GM19328 (cell line): ENCODE measurements at regions not wholly inside any gene's neighbourhood (a gene's known extent, or its start where the extent isn't known, plus 50 kb on each side); places are given as distances from the start of the nearest gene placed in this dataset.
"Not testable (repeated sequence)": the region's sequence is repeated elsewhere in the genome, so short reads cannot be mapped to it uniquely, and the experiment has no call there.

ENCODE experiments used
- ATAC-seq: cut with Tn5 transposase; IDR thresholded peaks from one replicate; pipeline ENCODE4 v1.9.1; 2021; ENCODE audit warnings: mild to moderate bottlenecking, moderate library complexity; ENCODE audit not compliant: unreplicated experiment

DNA sequence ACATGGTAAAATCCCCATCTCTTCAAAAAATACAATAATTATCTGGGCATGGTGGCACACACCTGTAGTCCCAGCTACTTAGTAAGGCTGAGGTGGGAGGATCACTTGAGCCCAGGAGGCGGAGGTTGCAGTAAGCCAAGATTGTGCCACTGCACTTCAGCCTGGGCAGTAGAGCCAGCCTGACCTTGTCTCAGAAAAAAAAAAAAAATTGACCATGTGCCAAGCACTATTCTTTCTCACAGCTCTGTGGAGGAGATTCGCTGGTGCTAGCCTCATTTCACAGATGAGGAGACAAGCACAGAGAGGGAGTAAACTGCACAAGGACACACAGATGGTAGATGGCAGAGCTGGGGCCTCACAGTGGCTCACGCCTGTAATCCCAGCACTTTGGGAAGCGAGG is 131.8 kb upstream of the JARID2 start:
- no peak for ATAC-seq

DNA sequence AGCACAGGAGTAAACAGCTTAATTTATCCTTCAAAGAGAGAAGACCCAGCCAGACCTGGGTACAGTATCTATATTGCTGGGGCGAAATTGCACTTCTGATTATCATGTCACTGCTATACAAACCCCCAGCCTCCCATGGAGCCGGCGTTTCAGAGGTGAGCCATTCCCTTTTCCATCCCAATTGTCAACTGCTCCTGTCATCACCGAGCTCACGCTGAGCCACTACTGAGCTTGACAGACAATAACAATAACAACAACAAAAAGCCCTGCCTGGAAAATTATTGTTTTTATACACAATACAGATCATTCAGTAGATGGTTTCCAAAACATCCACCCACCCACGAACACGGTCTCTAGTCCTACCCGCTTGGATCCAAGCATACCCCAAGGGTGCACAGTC is 129.0 kb upstream of the JARID2 start:
- no peak for ATAC-seq

DNA sequence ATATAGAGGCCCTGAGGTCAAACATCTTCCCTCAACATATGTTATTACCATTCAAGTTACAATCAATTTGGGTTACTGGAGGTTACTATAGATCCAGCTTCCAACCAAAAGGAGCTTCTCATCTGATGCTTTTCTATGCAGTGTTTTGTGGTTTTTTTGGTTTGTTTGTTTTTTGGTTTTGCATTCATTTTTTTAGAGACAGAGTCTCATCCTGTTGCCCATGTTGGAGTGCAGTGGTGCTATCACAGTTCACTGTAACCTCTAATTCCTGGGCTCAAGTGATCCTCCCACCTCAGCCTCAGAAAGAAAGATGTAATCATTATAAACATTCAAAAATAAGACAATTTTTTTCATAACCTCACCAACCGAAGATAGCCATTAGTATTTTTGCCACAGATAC is 124.4 kb upstream of the JARID2 start:
- ATAC-seq = no peak

DNA sequence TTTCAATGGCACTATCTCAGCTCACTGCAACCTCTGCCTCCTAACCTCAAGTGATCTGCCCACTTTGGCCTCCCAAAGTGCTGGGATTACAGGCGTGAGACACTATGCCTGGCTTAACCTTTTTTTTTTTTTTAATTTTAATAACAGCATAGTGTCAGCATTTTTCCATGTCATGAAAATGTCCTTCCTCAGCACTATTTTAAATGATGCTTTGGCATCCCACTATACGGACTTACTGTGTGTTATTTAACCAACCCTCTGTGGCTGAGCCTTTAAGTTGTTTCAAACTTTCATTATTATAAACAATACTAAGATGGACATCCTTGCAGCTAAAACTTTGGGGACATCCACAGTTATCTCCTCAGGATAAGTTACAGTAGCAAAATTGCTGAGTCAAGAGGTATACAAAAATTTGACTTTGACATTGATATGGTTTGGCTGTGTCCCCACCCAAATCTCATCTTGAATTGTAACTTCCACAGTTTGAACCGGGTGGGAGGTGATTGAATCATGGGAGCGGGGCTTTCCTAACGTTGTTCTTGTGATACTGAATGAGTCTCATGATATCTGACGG is 123.8 kb upstream of the JARID2 start:
- no peak for ATAC-seq

DNA sequence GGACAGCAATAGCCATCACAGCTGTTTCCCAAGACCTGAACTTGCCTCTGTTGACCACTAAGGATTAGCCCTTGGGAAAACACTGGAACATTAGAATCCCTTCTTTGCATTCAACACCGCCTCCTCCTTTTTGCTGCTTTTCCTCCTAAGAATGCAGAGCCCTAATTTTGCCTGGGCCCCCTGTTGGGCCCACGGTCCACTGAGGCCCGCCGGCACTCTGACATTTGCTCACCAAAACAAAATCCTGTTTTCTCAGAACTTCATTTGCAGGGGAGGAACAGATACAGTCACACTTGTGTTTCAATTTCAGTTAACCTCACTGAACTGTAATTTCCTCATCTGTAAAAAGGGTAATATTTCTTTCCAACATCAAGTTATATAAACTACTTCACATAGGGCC is 116.0 kb upstream of the JARID2 start:
- ATAC-seq = no peak

DNA sequence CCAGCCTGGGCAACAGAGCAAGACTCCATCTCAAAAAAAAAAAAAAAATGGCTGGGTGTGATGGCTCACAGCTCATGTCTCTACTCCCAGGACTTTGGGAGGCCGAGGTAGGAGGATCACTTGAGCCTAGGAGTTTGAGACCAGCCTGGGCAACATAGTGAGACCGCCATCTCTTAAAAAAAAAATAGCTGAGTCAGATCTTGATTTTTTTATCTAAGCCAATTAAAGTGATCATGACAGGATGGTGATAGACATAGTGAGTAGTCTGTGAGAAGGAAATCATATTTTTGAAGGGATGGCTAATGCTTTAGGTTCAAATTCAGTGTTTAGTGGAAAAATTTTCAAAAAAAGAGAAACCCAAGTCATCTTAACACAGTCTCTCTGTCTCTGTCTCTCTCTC is 114.6 kb upstream of the JARID2 start:
- ATAC-seq = no peak

DNA sequence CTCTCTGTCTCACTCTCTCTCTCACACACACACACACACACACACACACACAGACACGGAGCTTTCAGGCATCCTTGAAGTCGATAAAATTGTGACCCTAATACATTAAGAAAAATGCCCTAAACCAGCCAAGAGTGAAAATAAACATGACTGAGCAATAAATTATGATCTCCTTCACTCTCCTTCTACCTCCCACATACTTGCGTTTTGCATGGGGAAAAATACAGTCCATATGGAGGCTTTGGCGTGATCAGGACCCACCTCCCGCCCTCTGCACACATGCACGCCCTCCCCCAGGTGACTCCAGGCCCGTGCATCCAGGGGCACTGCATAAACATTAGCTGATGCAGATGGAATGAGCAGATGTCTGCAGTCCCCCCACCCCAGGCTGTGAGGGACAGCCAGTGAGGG is 114.2 kb upstream of the JARID2 start:
- ATAC-seq = no peak

DNA sequence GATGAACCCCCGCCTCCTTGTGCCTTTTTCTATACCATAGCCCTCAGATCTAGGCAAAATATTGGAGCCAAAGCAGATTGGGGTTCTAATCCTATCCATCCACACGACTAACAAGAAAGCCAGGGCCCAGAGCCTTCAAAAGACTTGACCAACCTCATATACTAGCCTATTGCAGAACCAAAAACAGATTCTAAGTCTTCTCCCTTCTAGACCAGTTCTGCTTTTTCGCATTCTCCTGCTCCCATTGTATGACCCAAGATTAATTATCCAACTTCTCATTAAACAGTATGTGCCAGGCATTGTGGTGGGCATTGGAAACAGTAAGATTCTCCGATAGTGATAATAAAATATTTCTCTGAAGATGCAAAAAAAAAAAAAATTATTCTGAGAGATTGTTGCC is 113.7 kb upstream of the JARID2 start:
- no peak for ATAC-seq

DNA sequence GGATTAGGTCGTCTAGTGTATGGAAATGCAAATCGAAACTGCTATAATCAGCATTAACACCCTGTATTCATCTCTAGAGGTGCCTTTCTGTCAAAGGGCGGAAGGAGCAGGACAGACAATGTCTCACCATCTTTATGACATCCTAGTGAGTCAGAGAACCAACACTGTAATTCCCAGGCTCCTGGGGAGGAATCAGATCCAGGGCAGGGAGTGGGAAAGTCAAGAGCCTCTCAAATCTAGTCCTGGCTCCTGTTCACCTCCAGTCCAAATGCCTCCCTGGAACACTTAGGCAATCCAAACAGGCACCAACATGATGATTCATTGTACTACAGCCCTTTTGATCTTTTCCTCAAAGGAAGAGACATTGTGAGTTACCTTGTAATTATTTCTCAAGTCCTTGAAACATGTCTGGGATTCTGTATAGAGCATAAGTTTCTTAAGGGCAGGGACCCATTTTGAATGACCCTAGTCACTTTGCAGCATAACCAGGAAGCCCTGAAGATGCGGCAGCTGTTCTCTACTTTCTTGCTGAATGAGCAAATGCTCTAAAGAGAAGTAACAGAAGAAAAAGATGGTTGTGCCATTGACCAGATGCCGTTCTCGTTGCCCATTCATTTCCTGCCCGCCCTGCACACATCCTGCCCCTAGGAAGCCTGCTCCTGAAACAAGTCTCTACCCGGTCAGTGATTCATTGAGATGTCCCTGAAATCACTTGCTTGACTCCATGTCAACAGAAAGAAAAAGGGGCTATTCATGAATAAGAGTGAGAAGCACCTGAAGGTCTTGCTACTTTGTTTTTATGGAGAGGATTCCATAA is 112.8 kb upstream of the JARID2 start:
- no peak for ATAC-seq

DNA sequence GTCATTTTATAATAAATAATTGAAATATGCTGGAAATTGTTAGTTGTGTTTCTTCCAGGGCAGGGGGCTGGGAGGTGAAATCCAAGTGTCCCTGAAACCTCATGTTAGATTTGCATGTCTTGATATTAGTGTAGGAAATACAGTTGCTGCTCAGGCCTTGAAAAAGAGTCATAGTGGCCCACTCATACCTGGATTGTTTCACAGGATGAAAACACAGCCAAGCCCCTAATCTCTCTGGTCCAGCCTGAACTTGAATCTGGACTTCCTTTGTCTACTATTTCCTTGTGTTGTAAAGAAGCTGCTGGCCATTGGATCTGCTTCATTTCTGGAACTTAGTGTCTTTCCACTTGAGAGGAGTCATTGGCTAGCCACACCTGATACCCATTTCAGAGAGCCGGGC is 108.8 kb upstream of the JARID2 start:
- no peak for ATAC-seq

DNA sequence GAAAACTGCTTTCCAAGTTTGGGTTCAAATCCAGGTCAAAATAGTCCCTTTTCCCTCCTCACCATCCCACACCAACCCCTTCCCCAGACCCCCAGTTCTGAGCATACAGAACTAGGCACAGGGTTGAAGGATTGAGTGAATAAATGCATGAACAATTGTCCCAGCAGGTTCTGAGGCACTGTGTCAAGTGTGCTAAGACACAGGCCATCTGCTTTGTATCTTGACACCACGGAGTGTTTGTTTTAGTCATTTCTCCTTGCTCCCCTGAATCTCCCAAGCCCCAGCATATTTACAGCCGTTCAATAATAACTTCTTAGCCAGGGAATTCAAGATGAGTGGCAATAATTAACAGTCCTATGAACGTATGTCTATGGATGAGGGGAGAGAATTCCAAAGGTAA is 102.8 kb upstream of the JARID2 start:
- no peak for ATAC-seq

DNA sequence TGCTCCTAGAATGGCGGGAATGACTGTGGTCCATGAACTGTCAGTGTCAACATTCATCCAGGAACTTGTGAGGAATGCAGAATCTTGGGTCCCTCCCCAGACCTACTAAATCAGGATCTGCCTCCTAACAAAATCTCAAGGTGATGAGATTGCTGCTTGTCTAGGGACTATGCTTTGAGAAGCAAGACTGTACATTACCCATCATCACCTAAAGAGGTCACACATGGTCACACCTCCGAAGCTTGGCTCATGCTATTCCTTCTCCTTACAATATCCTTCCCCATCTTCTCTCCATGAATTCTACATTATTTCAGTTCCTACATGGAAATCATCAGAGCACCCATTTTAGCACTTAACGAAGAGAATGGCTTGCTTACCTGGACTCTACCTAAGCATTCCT is 102.3 kb upstream of the JARID2 start:
- no peak for ATAC-seq

DNA sequence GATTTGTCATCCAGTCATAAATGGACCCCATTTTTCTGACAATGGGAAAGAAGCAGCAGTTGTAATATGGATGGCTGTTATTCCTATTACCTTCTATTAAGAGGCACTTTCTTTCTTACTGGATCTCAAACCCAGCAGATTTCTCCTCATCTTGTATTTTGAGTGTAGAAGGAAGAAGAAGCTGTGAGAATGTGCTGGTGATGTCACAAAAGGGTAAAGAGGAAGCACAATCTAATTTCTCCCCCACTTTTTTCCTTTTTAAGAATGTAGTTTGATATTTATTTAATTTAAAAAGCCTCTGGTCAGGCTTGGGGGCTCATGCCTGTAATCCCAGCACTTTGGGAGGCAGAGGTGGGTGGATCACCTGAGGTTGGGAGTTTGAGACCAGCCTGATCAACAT is 100.0 kb upstream of the JARID2 start:
- no peak for ATAC-seq

DNA sequence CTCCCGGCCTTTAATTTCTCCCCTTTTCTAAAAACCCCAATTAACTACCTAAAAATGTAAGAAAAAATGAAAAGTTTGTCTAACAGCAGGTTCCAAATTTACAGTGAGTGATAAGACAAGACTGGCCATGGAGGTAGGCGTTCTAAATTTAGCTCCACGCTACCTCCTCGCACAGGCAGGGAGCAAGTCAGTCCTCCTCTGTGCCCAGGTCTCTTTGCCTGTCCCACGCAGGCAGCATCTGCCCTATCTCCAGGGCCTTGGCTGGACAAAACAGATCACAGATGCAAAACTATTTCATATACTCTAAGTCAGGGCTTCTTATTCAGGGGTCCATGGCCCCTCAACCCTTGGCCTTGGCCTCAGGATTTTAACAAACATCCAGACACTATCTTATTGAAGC is 98.0 kb upstream of the JARID2 start:
- no peak for ATAC-seq

DNA sequence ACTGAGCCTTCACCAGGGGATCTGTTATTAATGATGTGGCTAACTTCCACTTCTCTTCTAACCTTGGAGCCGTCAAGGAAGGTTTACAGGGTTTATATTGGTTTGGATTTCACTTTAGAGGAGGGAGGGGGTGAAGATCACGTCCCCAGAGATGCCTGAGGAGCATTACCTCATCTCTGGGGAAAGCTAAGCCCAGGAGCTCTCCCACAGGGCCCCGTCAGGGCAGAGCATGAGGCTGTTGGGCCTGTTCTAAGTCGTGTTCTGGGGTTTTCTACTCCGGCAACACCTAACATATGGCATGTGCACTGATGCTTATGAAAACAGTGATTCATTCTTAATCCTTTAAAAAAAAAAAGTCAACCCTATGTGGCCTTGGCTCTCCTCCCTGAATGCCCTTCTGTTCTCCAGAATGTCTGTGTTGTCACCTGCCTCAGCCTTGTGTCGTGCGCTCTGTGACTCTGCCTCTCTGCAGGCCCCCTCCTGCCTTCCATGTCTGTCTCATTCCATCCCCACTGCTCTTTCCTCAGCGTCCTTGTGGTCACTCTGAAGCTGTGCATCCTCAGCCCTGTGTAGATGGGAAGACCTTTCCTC is 97.4 kb upstream of the JARID2 start:
- ATAC-seq = no peak

DNA sequence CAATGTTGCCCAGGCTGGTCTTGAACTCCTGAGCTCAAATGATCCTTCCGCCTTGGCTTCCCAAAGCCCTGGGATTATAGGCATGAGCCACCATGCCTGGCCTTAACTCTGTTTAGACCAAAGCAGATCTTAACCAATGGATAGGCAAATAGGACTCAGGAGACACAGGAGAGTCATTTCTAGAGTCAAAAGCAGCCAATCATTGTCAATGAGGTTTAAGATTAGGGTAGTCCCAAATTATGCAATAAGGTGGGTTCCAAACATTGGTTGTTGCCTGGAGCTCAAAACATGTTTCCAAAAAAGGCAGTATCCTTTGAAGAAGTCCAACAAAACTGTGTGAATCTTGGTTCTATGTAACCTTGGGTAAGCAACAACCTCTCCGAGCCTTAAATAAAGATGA is 95.7 kb upstream of the JARID2 start:
- ATAC-seq = no peak

DNA sequence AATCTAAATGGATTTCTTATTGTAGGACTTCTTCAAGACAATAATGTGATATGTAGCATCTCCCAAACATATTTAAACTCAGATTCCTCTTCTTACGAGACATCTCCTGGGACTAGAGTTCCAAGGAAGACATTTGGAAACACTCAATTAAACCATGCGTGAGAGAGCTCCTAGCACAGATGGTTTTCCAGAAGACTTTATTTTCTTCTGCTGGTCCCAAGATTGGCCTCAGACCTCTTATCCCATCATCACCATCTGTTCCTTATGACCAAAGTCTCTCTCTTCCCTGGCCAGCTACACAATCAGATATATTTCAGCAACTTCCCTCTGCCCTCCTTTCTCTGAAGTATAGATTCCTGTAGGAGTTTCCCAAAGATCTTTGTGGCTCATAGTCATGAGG is 93.2 kb upstream of the JARID2 start:
- ATAC-seq = no peak

DNA sequence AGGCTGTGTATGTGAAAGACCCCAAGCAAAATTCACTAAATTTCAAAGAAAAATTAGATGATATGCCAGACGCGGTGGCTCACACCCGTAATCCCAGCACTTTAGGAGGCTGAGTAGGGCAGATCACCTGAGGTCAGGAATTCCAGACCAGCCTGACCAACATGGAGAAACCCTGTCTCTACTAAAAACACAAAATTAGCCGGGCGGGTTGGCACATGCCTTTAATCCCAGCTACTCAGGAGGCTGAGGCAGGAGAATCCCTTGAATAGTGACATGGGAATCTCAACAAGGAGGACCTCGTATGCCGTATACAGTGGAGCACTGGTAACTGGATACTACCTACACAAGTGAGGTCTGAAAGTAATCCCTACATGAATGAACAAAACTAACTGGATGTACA is 92.7 kb upstream of the JARID2 start:
- ATAC-seq = no peak

DNA sequence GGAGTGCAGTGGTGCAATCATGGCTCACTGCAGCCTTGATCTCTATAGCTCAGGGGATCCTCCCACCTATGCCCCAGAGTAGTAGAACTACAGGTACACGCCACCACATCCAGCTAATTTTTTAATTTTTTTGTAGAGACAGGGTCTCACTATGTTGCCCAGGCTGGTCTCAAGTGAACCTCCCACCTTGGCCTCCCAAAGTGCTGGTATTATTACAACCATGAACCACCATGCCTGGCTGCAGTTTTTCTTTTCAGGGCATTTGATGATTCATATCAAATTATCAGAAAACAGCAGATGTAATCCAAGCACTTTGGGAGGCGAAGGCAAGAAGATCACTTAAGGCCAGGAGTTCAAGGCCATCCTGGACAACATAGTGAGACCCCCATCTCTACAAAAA is 88.4 kb upstream of the JARID2 start:
- no peak for ATAC-seq

DNA sequence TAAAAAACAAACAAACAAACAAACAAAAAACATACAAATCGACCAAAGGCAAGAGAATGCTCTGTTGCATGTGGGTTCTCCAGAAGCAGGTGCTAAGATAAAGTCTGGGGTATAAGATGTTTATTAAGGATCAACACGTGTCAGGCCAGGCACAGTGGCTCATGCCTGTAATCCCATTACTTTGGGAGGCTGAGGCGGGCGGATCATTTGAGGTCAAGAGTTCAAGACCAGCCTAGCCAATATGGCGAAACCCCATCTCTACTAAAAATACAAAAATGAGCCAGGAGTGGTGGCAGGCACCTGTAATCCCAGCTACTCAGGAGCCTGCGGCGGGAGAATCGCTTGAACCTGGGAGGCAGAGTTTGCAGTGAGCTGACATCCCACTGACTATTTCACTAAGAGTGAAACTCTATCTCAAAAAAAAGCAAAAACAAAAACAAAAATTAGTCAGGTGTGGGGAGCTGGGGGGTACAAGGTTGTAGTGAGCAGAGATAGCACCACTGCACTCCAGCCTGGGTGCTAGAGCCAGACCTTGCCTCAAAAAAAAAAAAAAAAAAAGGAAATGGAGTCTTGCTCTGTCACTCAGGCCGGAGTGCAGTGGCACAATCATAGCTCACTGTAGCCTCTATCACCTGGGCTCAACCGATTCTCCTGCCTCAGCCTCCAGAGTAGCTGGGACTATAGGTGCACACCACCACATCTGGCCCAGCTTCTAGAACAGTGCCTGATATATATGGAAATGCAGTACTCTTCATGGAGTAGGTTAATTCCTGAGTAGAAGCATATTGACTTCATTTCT is 86.8 kb upstream of the JARID2 start:
- ATAC-seq = no peak

DNA sequence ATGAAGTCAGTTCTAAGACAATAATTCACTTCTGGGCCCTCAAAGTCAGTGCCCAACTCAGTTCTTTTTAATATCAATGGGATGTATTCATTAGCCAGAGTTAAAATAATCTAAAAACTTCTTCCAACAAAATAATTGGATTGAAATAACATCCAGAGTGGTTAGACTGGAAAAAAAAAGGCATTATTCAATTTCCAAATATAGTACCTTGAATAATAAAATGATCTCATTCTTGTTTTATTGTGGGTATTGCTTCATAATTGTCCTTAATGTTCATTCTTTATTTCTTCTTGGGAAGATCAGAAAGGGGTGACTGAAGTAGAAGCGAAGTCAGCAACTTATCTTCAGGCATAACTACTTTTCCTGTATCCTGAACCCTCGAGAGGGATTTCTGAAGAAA is 85.1 kb upstream of the JARID2 start:
- no peak for ATAC-seq

DNA sequence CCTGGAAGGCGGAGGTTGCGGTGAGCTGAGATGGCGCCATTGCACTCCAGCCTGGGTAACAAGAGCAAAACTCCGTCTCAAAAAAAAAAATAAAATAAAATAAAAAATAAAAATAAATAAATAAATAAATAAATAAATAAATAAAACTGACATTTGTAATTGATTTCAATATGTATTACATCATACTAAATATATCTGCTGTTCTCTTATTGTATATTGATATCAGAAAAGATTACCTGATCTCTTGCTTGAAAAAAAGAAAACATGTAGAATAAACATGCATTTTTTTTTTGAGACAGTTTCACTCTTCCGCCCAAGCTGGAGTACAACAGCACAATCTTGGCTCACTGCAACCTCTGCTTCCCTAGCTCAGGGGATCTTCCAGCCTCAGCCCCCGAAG is 81.0 kb upstream of the JARID2 start:
- ATAC-seq = not testable (repeated sequence)
